Endothelial cell (in vitro differentiated cells): ENCODE measurements at regions not wholly inside any gene's neighbourhood (a gene's known extent, or its start where the extent isn't known, plus 50 kb on each side); places are given as distances from the start of the nearest gene placed in this dataset.

Source experiments
- DNase-seq: peaks from one replicate; pipeline ENCODE4 v3.0.0; 2021; ENCODE audit warnings: low spot score
- H3K27ac Mint-ChIP-seq: one replicate; pipeline ENCODE4 v1.8.0; 2021; ENCODE audit warnings: mixed read lengths, inconsistent platforms; ENCODE audit not compliant: unreplicated experiment
- H3K27me3 Mint-ChIP-seq: one replicate; pipeline ENCODE4 v1.8.0; 2021; ENCODE audit warnings: mild to moderate bottlenecking, moderate library complexity, mixed read lengths, inconsistent platforms; ENCODE audit not compliant: unreplicated experiment
- H3K36me3 Mint-ChIP-seq: one replicate; pipeline ENCODE4 v1.8.0; 2021; ENCODE audit warnings: mild to moderate bottlenecking, low read depth, mixed read lengths, inconsistent platforms; ENCODE audit not compliant: unreplicated experiment
- H3K4me1 Mint-ChIP-seq: one replicate; pipeline ENCODE4 v1.8.0; 2021; ENCODE audit warnings: mild to moderate bottlenecking, mixed read lengths, inconsistent platforms; ENCODE audit not compliant: unreplicated experiment
- H3K4me3 Mint-ChIP-seq: one replicate; pipeline ENCODE4 v1.8.0; 2021; ENCODE audit warnings: mild to moderate bottlenecking, mixed read lengths, inconsistent platforms; ENCODE audit not compliant: unreplicated experiment
- H3K9me3 Mint-ChIP-seq: one replicate; pipeline ENCODE4 v1.8.0; 2021; ENCODE audit warnings: mixed read lengths, inconsistent platforms; ENCODE audit not compliant: unreplicated experiment
- CTCF ChIP-seq: fragments of 200-600 bp; sonication (generic); IDR thresholded peaks from one replicate; pipeline ENCODE4 v1.5.0; 2021; ENCODE audit warnings: antibody characterized with exemption; ENCODE audit not compliant: unreplicated experiment

- TF ChIP-seq CTCF: no peak
- Mint-ChIP-seq H3K4me3 (no peak overlapping the region), H3K36me3 (no peaks in the 10 kb centered on the region), H3K27me3 (no peaks in the 10 kb centered on the region), H3K27ac (no peak overlapping the region), H3K4me1 (no peaks in the 10 kb centered on the region), H3K9me3 (no peaks in the 10 kb centered on the region)
- no peak for DNase-seq
Observed at GRCh38 chr10:47115322-47115721, 184.7 kb upstream of the GDF10 start.

GRCh38 chr10:47116445-47116844, 183.6 kb upstream of the GDF10 start:
- no peak for DNase-seq
- no peaks in the 10 kb centered on the region for H3K4me1 Mint-ChIP-seq
- H3K4me3 Mint-ChIP-seq: no peak overlapping the region
- no peak overlapping the region for H3K27ac Mint-ChIP-seq
- no peaks in the 10 kb centered on the region for H3K36me3 Mint-ChIP-seq
- no peak for TF ChIP-seq CTCF
- H3K27me3 Mint-ChIP-seq: no peaks in the 10 kb centered on the region
- H3K9me3 Mint-ChIP-seq: no peaks in the 10 kb centered on the region

- no peaks in the 10 kb centered on the region for H3K4me1 Mint-ChIP-seq
- H3K27ac Mint-ChIP-seq: no peak overlapping the region
- no peak for TF ChIP-seq CTCF
- no peak overlapping the region for H3K4me3 Mint-ChIP-seq
- no peaks in the 10 kb centered on the region for H3K9me3 Mint-ChIP-seq
- H3K36me3 Mint-ChIP-seq: no peaks in the 10 kb centered on the region
- H3K27me3 Mint-ChIP-seq: no peaks in the 10 kb centered on the region
- no peak for DNase-seq
Observed at GRCh38 chr10:47118326-47118725, 181.7 kb upstream of the GDF10 start.

GRCh38 chr10:47121336-47121735, 178.7 kb upstream of the GDF10 start:
- Mint-ChIP-seq H3K36me3 (no peaks in the 10 kb centered on the region), H3K27me3 (no peaks in the 10 kb centered on the region), H3K4me3 (no peak overlapping the region), H3K4me1 (no peaks in the 10 kb centered on the region), H3K9me3 (no peaks in the 10 kb centered on the region), H3K27ac (no peak overlapping the region)
- no peak for DNase-seq
- no peak for TF ChIP-seq CTCF

- Mint-ChIP-seq H3K36me3 (no peaks in the 10 kb centered on the region), H3K4me1 (peaks cover 4% of the 10 kb centered on the region), H3K27me3 (no peaks in the 10 kb centered on the region), H3K4me3 (no peak overlapping the region), H3K27ac (no peak overlapping the region), H3K9me3 (no peaks in the 10 kb centered on the region)
- no peak for TF ChIP-seq CTCF
- DNase-seq: no peak
Observed at GRCh38 chr10:47123716-47124288, 176.2 kb upstream of the GDF10 start.
